ENCODE measurements at regions not wholly inside any gene's neighbourhood (a gene's known extent, or its start where the extent isn't known, plus 50 kb on each side); places are given as distances from the start of the nearest gene placed in this dataset.
"Not testable (repeated sequence)": the region's sequence is repeated elsewhere in the genome, so short reads cannot be mapped to it uniquely, and the experiment has no call there.

- no peaks in the 10 kb centered on the region for H3K27me3 Mint-ChIP-seq
- no peaks in the 10 kb centered on the region for H3K36me3 Mint-ChIP-seq (ENCODE audit: low read depth)
- H3K27ac Mint-ChIP-seq, result no peak overlapping the region
- H3K9me3 Mint-ChIP-seq, result peaks cover 16% of the 10 kb centered on the region
- no peaks in the 10 kb centered on the region for H3K4me1 Mint-ChIP-seq (ENCODE audit: low read depth)
- no peak overlapping the region for H3K4me3 Mint-ChIP-seq
Measured at GRCh38 chr3:82005266-82005665, 243.8 kb upstream of the GBE1 start.

- no peaks in the 10 kb centered on the region for H3K27me3 Mint-ChIP-seq
- H3K27ac Mint-ChIP-seq, result no peak overlapping the region
- H3K4me1 Mint-ChIP-seq (ENCODE audit: low read depth), result no peaks in the 10 kb centered on the region
- peaks cover 16% of the 10 kb centered on the region for H3K9me3 Mint-ChIP-seq
- H3K4me3 Mint-ChIP-seq, result no peak overlapping the region
- H3K36me3 Mint-ChIP-seq (ENCODE audit: low read depth), result no peaks in the 10 kb centered on the region
Measured at GRCh38 chr3:82004266-82004665, 242.8 kb upstream of the GBE1 start.

DNA sequence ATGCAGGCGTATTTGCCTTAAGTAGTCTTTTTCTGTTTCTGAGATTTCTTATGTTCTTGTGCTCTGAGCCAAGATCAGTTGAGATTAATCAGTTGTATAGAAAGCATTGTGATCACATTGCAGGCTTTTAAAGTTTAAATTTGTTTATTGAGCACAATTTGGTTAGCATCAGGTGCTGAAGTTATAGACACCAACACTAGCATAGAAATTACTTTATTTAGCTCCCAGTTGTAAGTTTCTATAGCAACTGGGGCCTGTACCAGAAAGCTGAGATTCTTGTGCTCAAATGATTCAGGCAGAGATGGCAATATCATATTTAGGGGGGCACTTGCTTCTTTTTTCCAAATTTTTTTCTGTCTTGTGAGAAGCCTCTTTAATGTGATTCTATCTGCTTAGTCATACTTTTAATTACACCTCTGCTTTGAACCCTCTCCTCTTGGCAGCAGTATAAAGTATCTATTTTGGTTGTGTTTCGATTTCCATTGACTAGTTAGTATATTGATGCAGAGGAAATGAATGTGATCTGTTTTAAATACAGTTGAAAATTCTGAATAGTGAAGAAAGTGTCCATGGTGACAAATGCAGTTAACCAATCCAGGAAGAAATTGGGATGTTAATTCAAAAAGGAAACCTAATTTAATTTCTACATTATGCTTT is 241.7 kb upstream of the GBE1 start:
- peaks cover 8% of the 10 kb centered on the region for H3K9me3 Mint-ChIP-seq
- H3K4me1 Mint-ChIP-seq (ENCODE audit: low read depth), result no peaks in the 10 kb centered on the region
- H3K36me3 Mint-ChIP-seq (ENCODE audit: low read depth), result no peaks in the 10 kb centered on the region
- H3K27me3 Mint-ChIP-seq, result no peaks in the 10 kb centered on the region
- no peak overlapping the region for H3K27ac Mint-ChIP-seq
- H3K4me3 Mint-ChIP-seq, result no peak overlapping the region

- Mint-ChIP-seq H3K9me3 (peaks cover 5% of the 10 kb centered on the region), H3K27ac (no peak overlapping the region), H3K27me3 (no peaks in the 10 kb centered on the region), H3K4me3 (no peak overlapping the region), H3K4me1 (ENCODE audit: low read depth) (no peaks in the 10 kb centered on the region), H3K36me3 (ENCODE audit: low read depth) (no peaks in the 10 kb centered on the region)
Measured at GRCh38 chr3:82002491-82002890, 241.0 kb upstream of the GBE1 start.

- H3K27ac Mint-ChIP-seq, result no peak overlapping the region
Measured at GRCh38 chr3:82001276-82001923, 240.0 kb upstream of the GBE1 start.

GRCh38 chr3:82000773-82001172 is 239.3 kb upstream of the GBE1 start:
- no peak overlapping the region for H3K4me3 Mint-ChIP-seq
- no peak overlapping the region for H3K27ac Mint-ChIP-seq
- H3K36me3 Mint-ChIP-seq (ENCODE audit: low read depth), result no peaks in the 10 kb centered on the region
- no peaks in the 10 kb centered on the region for H3K4me1 Mint-ChIP-seq (ENCODE audit: low read depth)
- no peaks in the 10 kb centered on the region for H3K9me3 Mint-ChIP-seq
- H3K27me3 Mint-ChIP-seq, result no peaks in the 10 kb centered on the region

More at GRCh38 chr3:82001276-82001923, 240.0 kb upstream of the GBE1 start:
- Mint-ChIP-seq H3K27me3 (no peaks in the 10 kb centered on the region), H3K4me1 (ENCODE audit: low read depth) (no peaks in the 10 kb centered on the region), H3K36me3 (ENCODE audit: low read depth) (no peaks in the 10 kb centered on the region), H3K4me3 (no peak overlapping the region), H3K9me3 (no peaks in the 10 kb centered on the region)

- no peaks in the 10 kb centered on the region for H3K9me3 Mint-ChIP-seq
- H3K27ac Mint-ChIP-seq, result no peak overlapping the region
- H3K4me1 Mint-ChIP-seq (ENCODE audit: low read depth), result no peaks in the 10 kb centered on the region
- H3K27me3 Mint-ChIP-seq, result no peaks in the 10 kb centered on the region
- H3K36me3 Mint-ChIP-seq (ENCODE audit: low read depth), result no peaks in the 10 kb centered on the region
- H3K4me3 Mint-ChIP-seq, result no peak overlapping the region
Measured at GRCh38 chr3:82000350-82000749, 238.9 kb upstream of the GBE1 start.

DNA sequence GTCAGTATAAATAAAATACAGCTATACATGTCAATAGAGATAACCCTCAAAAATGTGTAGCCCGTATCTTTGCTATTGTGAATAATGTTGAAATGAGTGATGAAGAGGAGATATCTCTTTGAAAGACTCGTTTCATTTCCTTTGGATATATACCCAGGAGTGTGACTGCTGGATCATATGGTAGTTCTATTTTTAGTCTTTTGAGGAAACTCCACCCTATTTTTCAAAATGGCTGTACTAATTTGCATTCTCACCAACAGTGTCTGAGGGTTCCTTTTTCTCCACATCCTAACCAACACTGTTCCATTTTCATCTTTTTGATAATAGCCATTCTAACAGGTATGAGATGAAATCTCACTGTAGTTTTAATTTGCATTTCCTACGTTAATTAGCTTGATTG is 237.5 kb upstream of the GBE1 start:
- H3K4me1 Mint-ChIP-seq (ENCODE audit: low read depth), result no peaks in the 10 kb centered on the region
- H3K4me3 Mint-ChIP-seq, result no peak overlapping the region
- H3K9me3 Mint-ChIP-seq, result no peaks in the 10 kb centered on the region
- H3K36me3 Mint-ChIP-seq (ENCODE audit: low read depth), result no peaks in the 10 kb centered on the region
- H3K27ac Mint-ChIP-seq, result no peak overlapping the region
- H3K27me3 Mint-ChIP-seq, result no peaks in the 10 kb centered on the region

- Mint-ChIP-seq H3K4me1 (ENCODE audit: low read depth) (no peaks in the 10 kb centered on the region), H3K9me3 (no peaks in the 10 kb centered on the region), H3K27me3 (no peaks in the 10 kb centered on the region), H3K36me3 (ENCODE audit: low read depth) (no peaks in the 10 kb centered on the region), H3K27ac (no peak overlapping the region), H3K4me3 (no peak overlapping the region)
Measured at GRCh38 chr3:81998139-81998755, 236.8 kb upstream of the GBE1 start.

GRCh38 chr3:81997390-81997789 is 235.9 kb upstream of the GBE1 start:
- Mint-ChIP-seq H3K36me3 (ENCODE audit: low read depth) (no peaks in the 10 kb centered on the region), H3K4me3 (no peak overlapping the region), H3K27ac (no peak overlapping the region), H3K4me1 (ENCODE audit: low read depth) (no peaks in the 10 kb centered on the region), H3K9me3 (no peaks in the 10 kb centered on the region), H3K27me3 (no peaks in the 10 kb centered on the region)

GRCh38 chr3:81995329-81995728 is 233.9 kb upstream of the GBE1 start:
- Mint-ChIP-seq H3K4me3 (no peak overlapping the region), H3K4me1 (ENCODE audit: low read depth) (no peaks in the 10 kb centered on the region), H3K9me3 (no peaks in the 10 kb centered on the region), H3K27me3 (no peaks in the 10 kb centered on the region), H3K36me3 (ENCODE audit: low read depth) (no peaks in the 10 kb centered on the region), H3K27ac (no peak overlapping the region)

DNA sequence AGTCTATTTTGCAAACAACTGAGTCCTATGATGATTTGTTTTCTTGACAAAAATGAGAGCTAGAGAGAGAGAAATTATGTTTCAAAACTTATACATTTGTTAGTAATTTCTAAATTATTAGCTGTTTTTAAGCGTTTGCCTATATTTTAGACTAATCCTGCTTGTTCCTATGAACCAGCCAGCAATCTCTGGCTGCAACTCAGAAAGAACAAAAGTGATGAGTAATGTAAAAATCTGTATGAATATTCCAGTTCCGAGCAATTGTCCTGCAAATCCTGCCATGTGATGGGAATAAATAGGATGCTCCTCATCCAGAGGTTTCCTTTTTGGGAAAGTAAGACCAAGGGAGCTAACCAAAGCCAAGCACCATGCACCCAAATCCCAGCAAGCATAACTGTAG is 228.3 kb upstream of the GBE1 start:
- Mint-ChIP-seq H3K36me3 (ENCODE audit: low read depth) (no peaks in the 10 kb centered on the region), H3K9me3 (no peaks in the 10 kb centered on the region), H3K4me1 (ENCODE audit: low read depth) (no peaks in the 10 kb centered on the region), H3K4me3 (no peak overlapping the region), H3K27ac (no peak overlapping the region), H3K27me3 (no peaks in the 10 kb centered on the region)

- Mint-ChIP-seq H3K9me3 (no peaks in the 10 kb centered on the region), H3K4me3 (no peak overlapping the region), H3K27ac (no peak overlapping the region), H3K27me3 (no peaks in the 10 kb centered on the region), H3K4me1 (ENCODE audit: low read depth) (no peaks in the 10 kb centered on the region), H3K36me3 (ENCODE audit: low read depth) (no peaks in the 10 kb centered on the region)
Measured at GRCh38 chr3:81989274-81989673, 227.8 kb upstream of the GBE1 start.

GRCh38 chr3:81987412-81987811 is 226.0 kb upstream of the GBE1 start:
- H3K36me3 Mint-ChIP-seq (ENCODE audit: low read depth); H3K27me3 Mint-ChIP-seq; H3K4me1 Mint-ChIP-seq (ENCODE audit: low read depth); H3K27ac Mint-ChIP-seq; H3K4me3 Mint-ChIP-seq; H3K9me3 Mint-ChIP-seq: not testable (repeated sequence)

DNA sequence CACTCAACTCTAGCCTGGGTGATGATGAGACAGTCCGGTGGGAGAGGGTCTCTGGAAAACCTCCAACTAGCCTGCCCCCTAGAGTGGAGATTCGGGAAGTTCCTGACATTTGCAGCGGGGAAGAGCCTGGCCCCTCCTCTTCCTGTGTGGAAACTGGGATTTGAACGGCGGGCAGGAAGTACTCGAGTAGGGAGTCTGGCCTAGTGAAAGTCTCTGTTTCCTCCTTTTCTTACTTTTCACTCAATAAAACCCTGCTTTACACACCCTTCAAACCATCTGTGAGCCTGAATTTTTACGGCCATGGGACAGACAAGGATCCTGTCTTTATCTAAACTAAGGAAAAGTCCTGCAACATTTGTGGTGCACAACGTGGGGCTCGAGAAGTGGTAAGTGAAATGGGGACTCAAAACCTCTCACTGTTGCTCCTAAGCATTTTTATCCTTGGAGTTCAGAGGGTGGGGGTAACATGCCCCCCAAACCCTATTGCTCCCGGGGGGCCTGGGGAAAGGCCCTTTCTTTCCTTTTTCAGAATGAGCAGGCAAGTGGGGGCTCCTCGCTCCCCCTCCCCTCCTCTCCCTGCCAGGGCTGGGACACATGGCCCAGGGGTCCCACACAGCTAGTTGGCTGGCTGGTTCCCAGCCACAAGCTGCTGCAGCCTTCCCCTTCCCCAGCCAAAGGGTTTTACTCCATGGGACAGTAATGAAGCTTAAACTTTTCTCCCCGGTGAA is 224.7 kb upstream of the GBE1 start:
- Mint-ChIP-seq H3K36me3 (ENCODE audit: low read depth) (no peaks in the 10 kb centered on the region), H3K9me3 (no peaks in the 10 kb centered on the region), H3K27ac (no peak overlapping the region), H3K4me3 (no peak overlapping the region), H3K27me3 (no peaks in the 10 kb centered on the region), H3K4me1 (ENCODE audit: low read depth) (no peaks in the 10 kb centered on the region)

Data from stimulated activated naive CD8-positive, alpha-beta T cell treated with anti-CD3 and anti-CD28 coated beads, Interleukin-15, Interleukin-2, amounts not matched to agents 100 ng/mL and 50 ng/mL, for 24 hours (primary cell).